IMR-90 (cell line): ENCODE measurements at regions not wholly inside any gene's neighbourhood (a gene's known extent, or its start where the extent isn't known, plus 50 kb on each side); places are given as distances from the start of the nearest gene placed in this dataset.

Experiments used
- CEBPB ChIP-seq: IDR thresholded peaks from 2 replicates; pipeline ENCODE4 v1.6.1; 2012; ENCODE audit warnings: low read depth, low read length, improper control_type of control experiment
- CHD1 ChIP-seq: IDR thresholded peaks from 2 replicates; pipeline ENCODE4 v1.6.1; 2012; ENCODE audit warnings: low read depth, low read length, improper control_type of control experiment
- CTCF ChIP-seq: conservative IDR thresholded peaks from 2 replicates; pipeline ENCODE4 v1.5.1; 2012; ENCODE audit warnings: mild to moderate bottlenecking, low read depth, low read length, improper control_type of control experiment
- FOS ChIP-seq: fragments of 150-350 bp; IDR thresholded peaks from 2 replicates; pipeline ENCODE4 v1.6.1; 2016; ENCODE audit warnings: low read depth, low read length
- MXI1 ChIP-seq: IDR thresholded peaks from 2 replicates; pipeline ENCODE4 v1.6.1; 2012; ENCODE audit warnings: low read depth, mild to moderate bottlenecking, low read length, moderate library complexity, borderline replicate concordance
- POLR2A ChIP-seq: IDR thresholded peaks from 2 replicates; pipeline ENCODE4 v1.6.1; 2012; ENCODE audit warnings: mild to moderate bottlenecking, low read depth, low read length
- RAD21 ChIP-seq: IDR thresholded peaks from 2 replicates; pipeline ENCODE4 v1.6.1; 2012; ENCODE audit warnings: low read length, improper control_type of control experiment
- RCOR1 ChIP-seq: IDR thresholded peaks from 2 replicates; pipeline ENCODE4 v1.6.1; 2012; ENCODE audit warnings: mild to moderate bottlenecking, low read length, improper control_type of control experiment; ENCODE audit not compliant: insufficient replicate concordance
- RFX5 ChIP-seq: IDR thresholded peaks from 2 replicates; pipeline ENCODE4 v1.8.0; 2012; ENCODE audit warnings: low read depth, mild to moderate bottlenecking, low read length, moderate library complexity
- SMC3 ChIP-seq: fragments of 150-350 bp; IDR thresholded peaks from 2 replicates; pipeline ENCODE4 v1.6.1; 2016; ENCODE audit warnings: low read depth, mild to moderate bottlenecking, antibody characterized with exemption, low read length, moderate library complexity
- TF ChIP-seq, protein P1 (sequence below): fragments of 150-350 bp; IDR thresholded peaks from 2 replicates; pipeline ENCODE4 v1.6.1; 2017; ENCODE audit warnings: mild to moderate bottlenecking, antibody characterized with exemption, low read length, low read depth

DNA sequence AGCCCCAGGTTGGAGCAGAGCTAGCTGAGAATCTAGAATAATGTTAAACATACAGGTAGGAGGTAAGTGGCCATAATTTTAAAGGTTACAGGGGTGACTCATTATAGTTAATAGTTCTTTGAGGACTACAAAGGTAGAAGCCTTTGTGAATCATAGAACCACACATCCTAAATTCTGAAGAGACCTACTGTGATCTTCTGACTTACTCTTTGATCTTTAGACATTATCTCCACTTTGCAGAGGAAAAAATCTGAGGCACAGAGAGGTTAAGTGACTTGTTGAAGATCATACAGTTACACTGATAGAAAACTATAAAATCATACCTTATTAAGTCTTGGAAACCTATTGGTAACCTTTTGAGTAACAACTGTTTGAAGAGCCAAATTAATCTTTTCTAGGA, 1051.3 kb upstream of the NRXN1 start:
- TF ChIP-seq CTCF (no peak), RCOR1 (no peak), POLR2A (no peak), MXI1 (no peak), FOS (no peak), CHD1 (no peak), RFX5 (no peak), RAD21 (no peak), CEBPB (no peak), SMC3 (no peak)
- TF ChIP-seq, protein P1, sequence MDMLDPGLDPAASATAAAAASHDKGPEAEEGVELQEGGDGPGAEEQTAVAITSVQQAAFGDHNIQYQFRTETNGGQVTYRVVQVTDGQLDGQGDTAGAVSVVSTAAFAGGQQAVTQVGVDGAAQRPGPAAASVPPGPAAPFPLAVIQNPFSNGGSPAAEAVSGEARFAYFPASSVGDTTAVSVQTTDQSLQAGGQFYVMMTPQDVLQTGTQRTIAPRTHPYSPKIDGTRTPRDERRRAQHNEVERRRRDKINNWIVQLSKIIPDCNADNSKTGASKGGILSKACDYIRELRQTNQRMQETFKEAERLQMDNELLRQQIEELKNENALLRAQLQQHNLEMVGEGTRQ = no peak
